ENCODE measurements at regions not wholly inside any gene's neighbourhood (a gene's known extent, or its start where the extent isn't known, plus 50 kb on each side); places are given as distances from the start of the nearest gene placed in this dataset.

- TF ChIP-seq CTCF (IDR thresholded peaks at IDR 0.05) (no peak), TP53 (CRISPR knock-in tag; IDR thresholded peaks at IDR 0.05) (no peak), USF2 (IDR thresholded peaks at IDR 0.05) (no peak), CHD4 (IDR thresholded peaks at IDR 0.05; ENCODE audit: borderline replicate concordance) (no peak), POLR2A (IDR thresholded peaks at IDR 0.05; ENCODE audit: low read length) (no peak), PHF8 (IDR thresholded peaks at IDR 0.05; ENCODE audit: borderline replicate concordance, low read depth) (no peak), KDM5A (IDR thresholded peaks at IDR 0.05) (no peak), BHLHE40 (IDR thresholded peaks at IDR 0.05; ENCODE audit: low read depth, low read length) (no peak)
Observed at GRCh38 chrX:7205037-7205577, 57.2 kb upstream of the PUDP start.
